ENCODE measurements at regions not wholly inside any gene's neighbourhood (a gene's known extent, or its start where the extent isn't known, plus 50 kb on each side); places are given as distances from the start of the nearest gene placed in this dataset.

- Histone ChIP-seq H3F3A (ENCODE audit: insufficient read depth, low read length) (no peaks in the 10 kb centered on the region), H3K9me2 (replicated peaks; ENCODE audit: insufficient read depth, low read length) (no peaks in the 10 kb centered on the region), H2AFZ (ENCODE audit: low read length) (no peak overlapping the region), H3K27ac (ENCODE audit: low read length) (no peak overlapping the region), H3K36me3 (replicated peaks; ENCODE audit: insufficient read depth, low read length) (no peaks in the 10 kb centered on the region), H3K79me2 (ENCODE audit: low read length) (no peaks in the 10 kb centered on the region), H4K20me1 (ENCODE audit: insufficient read depth, low read length) (no peaks in the 10 kb centered on the region), H3K27me3 (replicated peaks; ENCODE audit: insufficient read depth, low read length) (no peaks in the 10 kb centered on the region), H3K4me1 (ENCODE audit: low read length) (no peaks in the 10 kb centered on the region), H3K9ac (ENCODE audit: low read length) (no peak overlapping the region), H3K4me3 (ENCODE audit: low read length) (no peak overlapping the region), H3K9me3 (replicated peaks; ENCODE audit: insufficient read depth, low read length) (no peaks in the 10 kb centered on the region), H3K4me2 (ENCODE audit: low read depth, low read length) (no peak overlapping the region)
- no peak for TF ChIP-seq CTCF (IDR thresholded peaks at IDR 0.05; ENCODE audit: low read length)
- no peak for TF ChIP-seq EZH2 (optimal IDR thresholded peaks at IDR 0.05; ENCODE audit: low read depth, low read length)
- no peak for TF ChIP-seq EZH2phosphoT487 (IDR thresholded peaks at IDR 0.05; ENCODE audit: low read length)
- no peak for DNase-seq
Measured at GRCh38 chr16:8172551-8172950, 417.8 kb downstream of the TMEM114 start.

- Histone ChIP-seq H4K20me1 (ENCODE audit: insufficient read depth, low read length) (no peaks in the 10 kb centered on the region), H3K4me3 (ENCODE audit: low read length) (no peak overlapping the region), H3F3A (ENCODE audit: insufficient read depth, low read length) (no peaks in the 10 kb centered on the region), H3K4me2 (ENCODE audit: low read depth, low read length) (no peak overlapping the region), H3K27me3 (replicated peaks; ENCODE audit: insufficient read depth, low read length) (no peaks in the 10 kb centered on the region), H3K27ac (ENCODE audit: low read length) (no peak overlapping the region), H3K79me2 (ENCODE audit: low read length) (no peaks in the 10 kb centered on the region), H3K9ac (ENCODE audit: low read length) (no peak overlapping the region), H2AFZ (ENCODE audit: low read length) (no peak overlapping the region), H3K9me2 (replicated peaks; ENCODE audit: insufficient read depth, low read length) (no peaks in the 10 kb centered on the region), H3K9me3 (replicated peaks; ENCODE audit: insufficient read depth, low read length) (no peaks in the 10 kb centered on the region), H3K36me3 (replicated peaks; ENCODE audit: insufficient read depth, low read length) (no peaks in the 10 kb centered on the region), H3K4me1 (ENCODE audit: low read length) (no peaks in the 10 kb centered on the region)
- no peak for DNase-seq
- TF ChIP-seq CTCF (IDR thresholded peaks at IDR 0.05; ENCODE audit: low read length) (no peak), EZH2phosphoT487 (IDR thresholded peaks at IDR 0.05; ENCODE audit: low read length) (no peak)
Measured at GRCh38 chr16:8168016-8168415, 422.3 kb downstream of the TMEM114 start.

GRCh38 chr16:8167436-8167835 lies 422.9 kb downstream of the TMEM114 start:
- H4K20me1 ChIP-seq (ENCODE audit: insufficient read depth, low read length), result no peaks in the 10 kb centered on the region
- no peaks in the 10 kb centered on the region for H3K9me3 ChIP-seq (replicated peaks; ENCODE audit: insufficient read depth, low read length)
- no peak for DNase-seq
- H2AFZ ChIP-seq (ENCODE audit: low read length), result no peak overlapping the region
- H3K36me3 ChIP-seq (replicated peaks; ENCODE audit: insufficient read depth, low read length), result no peaks in the 10 kb centered on the region
- H3F3A ChIP-seq (ENCODE audit: insufficient read depth, low read length), result no peaks in the 10 kb centered on the region
- H3K9me2 ChIP-seq (replicated peaks; ENCODE audit: insufficient read depth, low read length), result no peaks in the 10 kb centered on the region
- TF ChIP-seq EZH2 (optimal IDR thresholded peaks at IDR 0.05; ENCODE audit: low read depth, low read length) (no peak), EZH2phosphoT487 (IDR thresholded peaks at IDR 0.05; ENCODE audit: low read length) (no peak), CTCF (IDR thresholded peaks at IDR 0.05; ENCODE audit: low read length) (no peak)
- no peaks in the 10 kb centered on the region for H3K79me2 ChIP-seq (ENCODE audit: low read length)
- no peak overlapping the region for H3K4me2 ChIP-seq (ENCODE audit: low read depth, low read length)
- H3K27ac ChIP-seq (ENCODE audit: low read length), result no peak overlapping the region
- no peak overlapping the region for H3K9ac ChIP-seq (ENCODE audit: low read length)
- no peaks in the 10 kb centered on the region for H3K27me3 ChIP-seq (replicated peaks; ENCODE audit: insufficient read depth, low read length)
- no peak overlapping the region for H3K4me3 ChIP-seq (ENCODE audit: low read length)
- no peaks in the 10 kb centered on the region for H3K4me1 ChIP-seq (ENCODE audit: low read length)

Data from MM.1S (cell line).